GM12892 (cell line): ENCODE measurements at regions not wholly inside any gene's neighbourhood (a gene's known extent, or its start where the extent isn't known, plus 50 kb on each side); places are given as distances from the start of the nearest gene placed in this dataset.
A peak's percentile ranks its signal among the peaks of the same experiment; 100 is the strongest.

Experiments
- DNase-seq: peaks from one replicate; pipeline ENCODE4 v3.0.0; 2011; ENCODE audit not compliant: insufficient read length
- FAIRE-seq: peaks from 2 replicates; lab custom pipeline; 2011; peaks lifted over from hg19 to GRCh38; lab: Jason Lieb, UNC
- POLR2A ChIP-seq: IDR thresholded peaks from 2 replicates; pipeline ENCODE4 v1.6.1; 2011; ENCODE audit warnings: low read depth, low read length, control low read depth
- POLR2AphosphoS5 ChIP-seq: IDR thresholded peaks from 2 replicates; pipeline ENCODE4 v1.6.1; 2011; ENCODE audit warnings: low read depth, low read length, control low read depth
- TAF1 ChIP-seq: IDR thresholded peaks from 2 replicates; pipeline ENCODE4 v1.6.1; 2011; ENCODE audit warnings: low read depth, mild to moderate bottlenecking, control low read depth, low read length, borderline replicate concordance

DNA sequence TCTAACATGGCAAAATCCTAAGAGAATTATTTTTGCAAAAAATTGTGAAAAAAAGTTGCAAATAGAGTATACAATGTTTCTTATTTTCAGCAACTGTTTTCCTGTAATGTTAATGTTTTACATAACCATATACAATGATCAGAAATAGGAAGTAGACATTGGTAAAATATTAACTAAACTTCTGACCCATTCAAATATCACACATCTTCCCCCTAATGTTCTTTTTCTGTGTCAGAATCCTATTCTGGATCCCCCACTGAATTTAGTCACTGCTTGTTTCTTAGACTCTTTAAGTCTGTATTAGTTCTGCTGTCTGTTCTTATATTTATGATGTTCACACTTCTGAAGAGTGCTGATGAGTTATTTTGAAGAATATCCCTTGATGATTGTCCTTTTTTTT, 62.0 kb downstream of the HFE start:
- DNase-seq (no peak), FAIRE-seq (no peak)
- no peak for TF ChIP-seq POLR2A
- TF ChIP-seq TAF1 = no peak
- no peak for TF ChIP-seq POLR2AphosphoS5

DNA sequence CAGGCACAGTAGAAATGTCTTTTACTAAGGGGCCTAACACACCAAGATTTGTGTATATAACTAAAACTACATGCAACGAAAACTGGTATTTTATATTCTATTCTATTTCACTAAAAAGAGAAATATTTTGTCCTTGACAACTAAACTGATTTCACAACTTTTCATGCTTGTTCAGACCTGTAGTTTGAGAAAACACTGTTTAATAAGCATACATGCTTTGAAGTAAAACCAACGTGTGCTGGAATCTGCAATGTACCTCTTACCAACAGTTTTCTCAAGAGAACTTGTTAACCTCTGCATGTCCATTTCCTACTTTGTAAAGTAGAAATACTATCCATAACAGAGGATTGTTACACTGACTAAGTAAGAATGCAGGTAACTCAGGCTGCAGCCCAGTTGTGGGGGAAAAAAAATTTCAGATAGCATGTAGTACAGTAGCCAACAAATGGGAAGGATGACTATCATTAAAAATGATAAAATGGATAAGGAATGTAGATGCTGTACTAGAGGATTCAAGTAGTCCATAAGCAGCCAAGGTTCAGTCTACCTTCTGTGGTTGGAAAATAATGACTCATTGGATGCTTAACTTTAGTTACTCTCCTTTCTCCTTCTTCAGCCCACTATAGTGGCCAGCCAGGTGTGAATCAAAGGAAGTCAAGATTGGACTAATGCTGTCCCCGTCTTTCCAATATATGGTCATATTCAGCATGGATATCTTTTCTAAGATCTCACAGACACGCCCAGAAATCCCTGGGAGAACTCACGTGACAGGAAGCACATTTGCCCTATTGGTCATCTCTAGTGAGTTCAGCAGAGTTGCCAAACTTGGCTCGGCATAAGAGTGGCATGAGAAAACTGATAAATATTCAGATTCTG, 65.2 kb downstream of the HFE start:
- TF ChIP-seq POLR2A (no peak), TAF1 (no peak), POLR2AphosphoS5 (no peak)
- FAIRE-seq (no peak), DNase-seq (no peak)

DNA sequence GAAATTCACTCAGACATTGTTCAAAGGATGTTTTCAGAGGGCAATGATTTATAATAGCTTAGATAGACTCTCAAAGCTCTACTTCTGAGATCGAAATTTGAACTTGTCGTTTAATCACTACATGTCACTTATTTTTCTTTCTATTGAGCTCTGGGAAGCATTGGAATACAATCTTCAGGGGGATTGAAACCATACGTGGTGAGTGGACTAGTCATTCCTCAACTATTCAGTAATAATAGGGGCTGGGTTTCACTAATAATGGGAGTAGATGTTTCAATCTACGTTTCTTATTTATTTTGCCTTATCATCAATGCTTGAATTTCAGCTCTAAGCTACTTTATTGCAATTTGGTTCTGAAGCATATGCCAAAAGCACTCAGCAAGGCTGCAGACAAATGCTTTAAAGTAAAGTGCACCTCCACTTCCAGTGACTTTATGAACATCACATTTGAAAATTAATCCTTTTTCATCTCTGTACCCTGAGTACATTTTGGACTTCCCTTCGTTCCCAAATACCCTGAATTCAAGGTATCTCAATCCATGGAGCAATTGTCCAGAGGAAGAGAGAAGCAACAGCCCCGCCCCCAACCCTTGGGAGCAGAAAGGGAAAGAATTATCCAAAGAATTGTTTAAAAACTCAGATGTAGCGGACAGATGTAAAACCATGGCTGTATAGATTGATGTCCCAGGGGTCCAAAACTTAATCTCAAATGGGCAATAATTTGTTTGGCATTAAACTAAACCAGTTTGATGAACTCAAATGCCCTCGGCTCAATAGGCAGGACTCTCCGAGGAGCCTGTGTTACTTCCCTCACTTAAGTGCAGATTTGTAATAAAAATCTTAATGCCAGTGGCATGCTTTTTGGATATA, 68.1 kb downstream of the HFE start:
- DNase-seq (no peak), FAIRE-seq (no peak)
- no peak for TF ChIP-seq TAF1
- no peak for TF ChIP-seq POLR2A
- TF ChIP-seq POLR2AphosphoS5 = no peak

DNA sequence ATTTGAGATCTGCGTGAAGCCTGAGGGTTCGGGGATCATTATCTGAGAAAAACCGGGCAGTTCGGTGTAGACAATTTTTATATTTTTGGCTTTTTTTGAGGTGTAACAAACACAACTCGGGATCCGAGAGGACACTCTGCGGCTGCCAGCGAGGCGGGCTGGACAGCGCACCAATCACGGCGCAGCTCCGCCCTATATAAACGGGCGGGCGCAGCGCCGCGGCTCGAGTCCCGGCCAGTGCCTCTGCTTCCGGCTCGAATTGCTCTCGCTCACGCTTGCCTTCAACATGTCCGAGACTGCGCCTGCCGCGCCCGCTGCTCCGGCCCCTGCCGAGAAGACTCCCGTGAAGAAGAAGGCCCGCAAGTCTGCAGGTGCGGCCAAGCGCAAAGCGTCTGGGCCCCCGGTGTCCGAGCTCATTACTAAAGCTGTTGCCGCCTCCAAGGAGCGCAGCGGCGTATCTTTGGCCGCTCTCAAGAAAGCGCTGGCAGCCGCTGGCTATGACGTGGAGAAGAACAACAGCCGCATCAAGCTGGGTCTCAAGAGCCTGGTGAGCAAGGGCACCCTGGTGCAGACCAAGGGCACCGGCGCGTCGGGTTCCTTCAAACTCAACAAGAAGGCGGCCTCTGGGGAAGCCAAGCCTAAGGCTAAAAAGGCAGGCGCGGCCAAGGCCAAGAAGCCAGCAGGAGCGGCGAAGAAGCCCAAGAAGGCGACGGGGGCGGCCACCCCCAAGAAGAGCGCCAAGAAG, 69.0 kb downstream of the HFE start:
- DNase-seq (peak; percentile 73), FAIRE-seq (peak; percentile 82)
- TF ChIP-seq POLR2AphosphoS5 (peak; percentile 94), TAF1 (peak; percentile 80), POLR2A (peak; percentile 82)

- no peak for DNase-seq
- TF ChIP-seq POLR2AphosphoS5 (no peak; the same call in 1 of the 2 replicates), POLR2A (peak; percentile 96)
- FAIRE-seq = no peak
Observed at GRCh38 chr6:26156850-26157250, 69.6 kb downstream of the HFE start.

DNA sequence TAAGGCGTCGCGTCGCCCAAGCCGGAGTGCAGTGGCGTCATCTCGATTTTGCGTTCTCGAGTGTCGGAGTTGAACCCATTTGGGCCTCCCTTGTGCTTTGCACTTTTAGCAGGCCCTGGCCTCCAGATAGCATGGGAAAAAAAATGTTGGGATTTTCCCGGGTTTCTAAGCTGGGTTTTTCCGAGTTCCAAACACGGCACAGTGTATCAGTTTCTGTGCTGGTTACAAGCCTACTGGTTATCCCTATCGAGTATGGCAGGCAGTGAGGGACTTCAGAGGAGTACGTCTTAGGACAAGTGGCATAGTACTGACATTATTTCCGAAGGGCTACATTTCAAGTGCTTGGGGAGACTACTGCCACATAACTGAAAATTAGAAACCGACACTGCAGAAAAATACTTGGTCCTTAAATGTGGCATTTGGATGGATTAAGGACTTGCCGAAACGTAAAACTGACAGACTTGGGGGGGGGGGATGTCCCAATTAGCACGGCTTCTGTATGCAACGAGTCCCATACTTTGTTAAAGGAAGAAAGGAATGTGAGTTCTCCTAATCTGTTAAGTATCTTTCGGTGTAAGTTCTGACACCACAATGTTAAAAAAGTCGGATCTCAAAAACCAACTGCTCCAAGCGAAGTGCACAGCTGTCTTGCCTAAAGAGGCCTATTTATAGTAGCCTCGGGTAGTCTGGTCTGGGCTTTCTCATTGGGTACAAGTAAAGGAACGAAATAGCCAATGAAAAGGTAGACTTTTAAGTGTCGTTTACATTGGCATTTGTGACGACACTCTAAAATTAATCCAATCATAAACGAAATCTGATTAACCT, 70.2 kb downstream of the HFE start:
- FAIRE-seq = no peak
- TF ChIP-seq POLR2A (peak; percentile 95), TAF1 (no peak; the same call in 1 of the 2 replicates), POLR2AphosphoS5 (peak; percentile 99)

DNA sequence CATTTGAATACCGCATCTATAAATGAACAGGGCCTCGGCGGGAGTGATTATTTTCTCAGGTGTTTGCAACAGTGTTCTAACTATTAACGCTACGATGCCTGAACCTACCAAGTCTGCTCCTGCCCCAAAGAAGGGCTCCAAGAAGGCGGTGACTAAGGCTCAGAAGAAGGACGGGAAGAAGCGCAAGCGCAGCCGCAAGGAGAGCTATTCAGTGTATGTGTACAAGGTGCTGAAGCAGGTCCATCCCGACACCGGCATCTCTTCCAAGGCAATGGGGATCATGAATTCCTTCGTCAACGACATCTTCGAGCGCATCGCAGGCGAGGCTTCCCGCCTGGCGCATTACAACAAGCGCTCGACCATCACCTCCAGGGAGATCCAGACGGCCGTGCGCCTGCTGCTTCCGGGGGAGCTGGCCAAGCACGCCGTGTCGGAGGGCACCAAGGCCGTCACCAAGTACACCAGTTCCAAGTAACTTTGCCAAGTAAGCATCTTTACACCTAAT, 70.9 kb downstream of the HFE start:
- FAIRE-seq = peak; percentile 92
- peak; percentile 90 for TF ChIP-seq POLR2AphosphoS5
- TF ChIP-seq TAF1 = peak; percentile 82
- peak; percentile 72 for TF ChIP-seq POLR2A
- no peak for DNase-seq

More for the DNA sequence above, 70.2 kb downstream of the HFE start:
- DNase-seq = no peak

GRCh38 chr6:26158581-26159356, 71.5 kb downstream of the HFE start:
- TF ChIP-seq POLR2AphosphoS5 (no peak; the same call in 1 of the 2 replicates), POLR2A (peak; percentile 8; the same call in 1 of the 2 replicates)
- DNase-seq = no peak
- FAIRE-seq = peak; percentile 77

- DNase-seq = no peak
- TF ChIP-seq POLR2A (no peak), TAF1 (no peak), POLR2AphosphoS5 (no peak)
- no peak for FAIRE-seq
Observed at GRCh38 chr6:26159357-26160273, 72.4 kb downstream of the HFE start.
